C4-2B (cell line): ENCODE measurements at regions not wholly inside any gene's neighbourhood (a gene's known extent, or its start where the extent isn't known, plus 50 kb on each side); places are given as distances from the start of the nearest gene placed in this dataset.

Source experiments
- CTCF ChIP-seq: fragments of 450-650 bp; conservative IDR thresholded peaks from 2 replicates; pipeline ENCODE4 v1.5.1; 2017; ENCODE audit warnings: mild to moderate bottlenecking
- ZFX ChIP-seq: fragments of 450-650 bp; IDR thresholded peaks from 2 replicates; pipeline ENCODE4 v1.6.1; 2017

GRCh38 chr9:14554886-14555285 lies 138.3 kb downstream of the ZDHHC21 start:
- TF ChIP-seq CTCF (no peak), ZFX (no peak)
